HuH-7.5 (cell line): ENCODE measurements at regions not wholly inside any gene's neighbourhood (a gene's known extent, or its start where the extent isn't known, plus 50 kb on each side); places are given as distances from the start of the nearest gene placed in this dataset.
"Not testable (repeated sequence)": the region's sequence is repeated elsewhere in the genome, so short reads cannot be mapped to it uniquely, and the experiment has no call there.

Source experiments
- DNase-seq: peaks from one replicate; pipeline ENCODE4 v3.0.0; 2011; ENCODE audit warnings: low spot score

- not testable (repeated sequence) for DNase-seq
These were observed 53.6 kb downstream of the SRGAP2 start for GRCh38 chr1:206256935-206257334.

- DNase-seq = not testable (repeated sequence)
These were observed 58.1 kb downstream of the SRGAP2 start for GRCh38 chr1:206261473-206261872.

GRCh38 chr1:206262424-206262823, 59.1 kb downstream of the SRGAP2 start:
- DNase-seq = not testable (repeated sequence)

- not testable (repeated sequence) for DNase-seq
These were observed 61.6 kb downstream of the SRGAP2 start for GRCh38 chr1:206264916-206265315.

- not testable (repeated sequence) for DNase-seq
These were observed 67.8 kb downstream of the SRGAP2 start for GRCh38 chr1:206271153-206271552.

- not testable (repeated sequence) for DNase-seq
These were observed 69.8 kb downstream of the SRGAP2 start for GRCh38 chr1:206273104-206273503.

GRCh38 chr1:206276143-206276542, 72.8 kb downstream of the SRGAP2 start:
- not testable (repeated sequence) for DNase-seq

GRCh38 chr1:206278683-206279082, 75.3 kb downstream of the SRGAP2 start:
- DNase-seq = not testable (repeated sequence)

GRCh38 chr1:206280683-206281082, 77.3 kb downstream of the SRGAP2 start:
- DNase-seq = not testable (repeated sequence)

GRCh38 chr1:206281912-206282654, 78.7 kb downstream of the SRGAP2 start:
- not testable (repeated sequence) for DNase-seq

GRCh38 chr1:206285024-206285960, 82.0 kb downstream of the SRGAP2 start:
- not testable (repeated sequence) for DNase-seq

GRCh38 chr1:206287759-206288158, 84.4 kb downstream of the SRGAP2 start:
- not testable (repeated sequence) for DNase-seq

- DNase-seq = not testable (repeated sequence)
These were observed 85.1 kb downstream of the SRGAP2 start for GRCh38 chr1:206288453-206288852.

- DNase-seq = not testable (repeated sequence)
These were observed 94.0 kb downstream of the SRGAP2 start for GRCh38 chr1:206297145-206298031.

GRCh38 chr1:206298032-206298392, 94.7 kb downstream of the SRGAP2 start:
- DNase-seq = not testable (repeated sequence)

- not testable (repeated sequence) for DNase-seq
These were observed 95.9 kb downstream of the SRGAP2 start for GRCh38 chr1:206299181-206299791.

- not testable (repeated sequence) for DNase-seq
These were observed 96.6 kb downstream of the SRGAP2 start for GRCh38 chr1:206299942-206300341.

- DNase-seq = not testable (repeated sequence)
These were observed 98.7 kb downstream of the SRGAP2 start for GRCh38 chr1:206302056-206302455.

GRCh38 chr1:206307442-206307841, 104.1 kb downstream of the SRGAP2 start:
- not testable (repeated sequence) for DNase-seq

GRCh38 chr1:206310948-206311347, 107.6 kb downstream of the SRGAP2 start:
- DNase-seq = not testable (repeated sequence)

GRCh38 chr1:206311611-206312273, 108.4 kb downstream of the SRGAP2 start:
- not testable (repeated sequence) for DNase-seq
